ENCODE measurements at regions not wholly inside any gene's neighbourhood (a gene's known extent, or its start where the extent isn't known, plus 50 kb on each side); places are given as distances from the start of the nearest gene placed in this dataset.
"Not testable (repeated sequence)": the region's sequence is repeated elsewhere in the genome, so short reads cannot be mapped to it uniquely, and the experiment has no call there.

GRCh38 chr21:32823296-32823695 is 51.7 kb upstream of the PAXBP1 start:
- not testable (repeated sequence) for H2BK12ac ChIP-seq (ENCODE audit: low read length); H3K27ac ChIP-seq (ENCODE audit: low read depth, low read length); H2BK5ac ChIP-seq (ENCODE audit: low read depth, low read length, poor library complexity); H3K14ac ChIP-seq (ENCODE audit: low read length); H3K4me1 ChIP-seq (ENCODE audit: control insufficient read depth in 1 of 2, insufficient read depth in 2 of 2, low read length in 2 of 2); DNase-seq; H2BK120ac ChIP-seq (ENCODE audit: insufficient read depth, low read length, poor library complexity); H3K4me2 ChIP-seq (ENCODE audit: low read length); H3K27me3 ChIP-seq (ENCODE audit: insufficient read depth, low read length); H3K4ac ChIP-seq (ENCODE audit: low read depth, low read length); H3K79me1 ChIP-seq (ENCODE audit: low read length); H3K18ac ChIP-seq (ENCODE audit: low read length); H3K79me2 ChIP-seq (ENCODE audit: control insufficient read depth, insufficient read depth, low read length, poor library complexity); H2AFZ ChIP-seq (ENCODE audit: insufficient read depth, low read length, poor library complexity); H4K91ac ChIP-seq (ENCODE audit: low read depth, low read length); H2AK5ac ChIP-seq (ENCODE audit: low read length); H3K4me3 ChIP-seq (ENCODE audit: low read depth, low read length); H3K9me3 ChIP-seq (ENCODE audit: insufficient read depth, low read depth, low read length); H3K9ac ChIP-seq (ENCODE audit: low read length); H4K12ac ChIP-seq (ENCODE audit: low read depth, low read length); H3K23ac ChIP-seq (ENCODE audit: low read length); H4K8ac ChIP-seq (ENCODE audit: low read depth, low read length); H3K36me3 ChIP-seq (ENCODE audit: control insufficient read depth in 1 of 2, insufficient read depth in 2 of 2, low read length in 2 of 2)
- no CpG with 5 or more reads among the region's 1 CpG for WGBS (ENCODE audit: extremely low coverage, insufficient coverage, insufficient read length)

GRCh38 chr21:32824950-32825349 is 53.4 kb upstream of the PAXBP1 start:
- no peak overlapping the region for H3K27ac ChIP-seq (ENCODE audit: low read depth, low read length)
- no peaks in the 10 kb centered on the region for H3K27me3 ChIP-seq (ENCODE audit: insufficient read depth, low read length)
- no peaks in the 10 kb centered on the region for H3K79me2 ChIP-seq (ENCODE audit: control insufficient read depth, insufficient read depth, low read length, poor library complexity)
- H3K4me3 ChIP-seq (ENCODE audit: low read depth, low read length), result no peak overlapping the region
- no peaks in the 10 kb centered on the region for H3K9me3 ChIP-seq (ENCODE audit: insufficient read depth, low read depth, low read length)
- H2BK5ac ChIP-seq (ENCODE audit: low read depth, low read length, poor library complexity), result no peak overlapping the region
- no CpG with 5 or more reads among the region's 1 CpG for WGBS (ENCODE audit: extremely low coverage, insufficient coverage, insufficient read length)
- H2BK12ac ChIP-seq (ENCODE audit: low read length), result no peak overlapping the region
- H2BK120ac ChIP-seq (ENCODE audit: insufficient read depth, low read length, poor library complexity), result no peak overlapping the region
- H3K4me2 ChIP-seq (ENCODE audit: low read length), result no peak overlapping the region
- H4K91ac ChIP-seq (ENCODE audit: low read depth, low read length), result no peak overlapping the region
- no peak overlapping the region for H4K8ac ChIP-seq (ENCODE audit: low read depth, low read length)
- H3K14ac ChIP-seq (ENCODE audit: low read length), result no peak overlapping the region
- H3K23ac ChIP-seq (ENCODE audit: low read length), result no peak overlapping the region
- H3K4me1 ChIP-seq (ENCODE audit: control insufficient read depth in 1 of 2, insufficient read depth in 2 of 2, low read length in 2 of 2), result no peaks in the 10 kb centered on the region
- no peak overlapping the region for H2AK5ac ChIP-seq (ENCODE audit: low read length)
- no peaks in the 10 kb centered on the region for H3K36me3 ChIP-seq (ENCODE audit: control insufficient read depth in 1 of 2, insufficient read depth in 2 of 2, low read length in 2 of 2)
- no peak overlapping the region for H3K18ac ChIP-seq (ENCODE audit: low read length)
- no peaks in the 10 kb centered on the region for H3K79me1 ChIP-seq (ENCODE audit: low read length)
- no peak overlapping the region for H3K4ac ChIP-seq (ENCODE audit: low read depth, low read length)
- no peak overlapping the region for H3K9ac ChIP-seq (ENCODE audit: low read length)
- H4K12ac ChIP-seq (ENCODE audit: low read depth, low read length), result no peak overlapping the region
- DNase-seq, result no peak
- H2AFZ ChIP-seq (ENCODE audit: insufficient read depth, low read length, poor library complexity), result no peak overlapping the region

- no peak overlapping the region for H3K9ac ChIP-seq (ENCODE audit: low read length)
- no peak overlapping the region for H3K27ac ChIP-seq (ENCODE audit: low read depth, low read length)
- no peak overlapping the region for H2BK12ac ChIP-seq (ENCODE audit: low read length)
- no peaks in the 10 kb centered on the region for H3K9me3 ChIP-seq (ENCODE audit: insufficient read depth, low read depth, low read length)
- H2BK5ac ChIP-seq (ENCODE audit: low read depth, low read length, poor library complexity), result no peak overlapping the region
- H3K4me2 ChIP-seq (ENCODE audit: low read length), result no peak overlapping the region
- no peaks in the 10 kb centered on the region for H3K79me1 ChIP-seq (ENCODE audit: low read length)
- H3K14ac ChIP-seq (ENCODE audit: low read length), result no peak overlapping the region
- WGBS (ENCODE audit: extremely low coverage, insufficient coverage, insufficient read length), result no CpG with 5 or more reads among the region's 9 CpGs
- H3K4ac ChIP-seq (ENCODE audit: low read depth, low read length), result no peak overlapping the region
- no peak overlapping the region for H2BK120ac ChIP-seq (ENCODE audit: insufficient read depth, low read length, poor library complexity)
- no peak overlapping the region for H2AK5ac ChIP-seq (ENCODE audit: low read length)
- H3K27me3 ChIP-seq (ENCODE audit: insufficient read depth, low read length), result no peaks in the 10 kb centered on the region
- H3K18ac ChIP-seq (ENCODE audit: low read length), result no peak overlapping the region
- DNase-seq, result peak; percentile 48 to 79
- H3K4me1 ChIP-seq (ENCODE audit: control insufficient read depth in 1 of 2, insufficient read depth in 2 of 2, low read length in 2 of 2), result no peaks in the 10 kb centered on the region
- no peaks in the 10 kb centered on the region for H3K36me3 ChIP-seq (ENCODE audit: control insufficient read depth in 1 of 2, insufficient read depth in 2 of 2, low read length in 2 of 2)
- H4K91ac ChIP-seq (ENCODE audit: low read depth, low read length), result no peak overlapping the region
- H3K4me3 ChIP-seq (ENCODE audit: low read depth, low read length), result no peak overlapping the region
- no peaks in the 10 kb centered on the region for H3K79me2 ChIP-seq (ENCODE audit: control insufficient read depth, insufficient read depth, low read length, poor library complexity)
- H4K12ac ChIP-seq (ENCODE audit: low read depth, low read length), result no peak overlapping the region
- no peak overlapping the region for H2AFZ ChIP-seq (ENCODE audit: insufficient read depth, low read length, poor library complexity)
- no peak overlapping the region for H4K8ac ChIP-seq (ENCODE audit: low read depth, low read length)
- H3K23ac ChIP-seq (ENCODE audit: low read length), result no peak overlapping the region
These were observed 55.0 kb upstream of the PAXBP1 start for GRCh38 chr21:32826329-32827167.

GRCh38 chr21:32828908-32829307 is 57.4 kb upstream of the PAXBP1 start:
- no peak for DNase-seq
- H3K4me2 ChIP-seq (ENCODE audit: low read length), result no peak overlapping the region
- H2AFZ ChIP-seq (ENCODE audit: insufficient read depth, low read length, poor library complexity), result no peak overlapping the region
- H3K27ac ChIP-seq (ENCODE audit: low read depth, low read length), result no peak overlapping the region
- no peak overlapping the region for H3K4me3 ChIP-seq (ENCODE audit: low read depth, low read length)
- no peak overlapping the region for H4K91ac ChIP-seq (ENCODE audit: low read depth, low read length)
- no peaks in the 10 kb centered on the region for H3K27me3 ChIP-seq (ENCODE audit: insufficient read depth, low read length)
- no peaks in the 10 kb centered on the region for H3K79me2 ChIP-seq (ENCODE audit: control insufficient read depth, insufficient read depth, low read length, poor library complexity)
- no peak overlapping the region for H2BK12ac ChIP-seq (ENCODE audit: low read length)
- no peak overlapping the region for H2BK5ac ChIP-seq (ENCODE audit: low read depth, low read length, poor library complexity)
- H2BK120ac ChIP-seq (ENCODE audit: insufficient read depth, low read length, poor library complexity), result no peak overlapping the region
- H3K4me1 ChIP-seq (ENCODE audit: control insufficient read depth in 1 of 2, insufficient read depth in 2 of 2, low read length in 2 of 2), result no peaks in the 10 kb centered on the region
- no peak overlapping the region for H2AK5ac ChIP-seq (ENCODE audit: low read length)
- no peak overlapping the region for H4K8ac ChIP-seq (ENCODE audit: low read depth, low read length)
- no peak overlapping the region for H3K18ac ChIP-seq (ENCODE audit: low read length)
- H3K9me3 ChIP-seq (ENCODE audit: insufficient read depth, low read depth, low read length), result no peaks in the 10 kb centered on the region
- H4K12ac ChIP-seq (ENCODE audit: low read depth, low read length), result no peak overlapping the region
- no CpG with 5 or more reads among the region's 4 CpGs for WGBS (ENCODE audit: extremely low coverage, insufficient coverage, insufficient read length)
- no peak overlapping the region for H3K23ac ChIP-seq (ENCODE audit: low read length)
- H3K14ac ChIP-seq (ENCODE audit: low read length), result no peak overlapping the region
- no peaks in the 10 kb centered on the region for H3K79me1 ChIP-seq (ENCODE audit: low read length)
- no peak overlapping the region for H3K9ac ChIP-seq (ENCODE audit: low read length)
- no peaks in the 10 kb centered on the region for H3K36me3 ChIP-seq (ENCODE audit: control insufficient read depth in 1 of 2, insufficient read depth in 2 of 2, low read length in 2 of 2)
- H3K4ac ChIP-seq (ENCODE audit: low read depth, low read length), result no peak overlapping the region

Measured in trophoblast cell (in vitro differentiated cells and primary cell).